H9 (cell line): ENCODE measurements at regions not wholly inside any gene's neighbourhood (a gene's known extent, or its start where the extent isn't known, plus 50 kb on each side); places are given as distances from the start of the nearest gene placed in this dataset.

Experiments
- DNase-seq: peaks from one replicate; pipeline ENCODE4 v3.0.0-alpha.2; 2017
- H2AFZ ChIP-seq: one replicate; pipeline ENCODE4 v1.6.1; 2013; ENCODE audit warnings: mild to moderate bottlenecking, low read length, control low read depth, moderate library complexity
- H2AK5ac ChIP-seq: 2 replicates; pipeline ENCODE4 v1.6.1; 2013; ENCODE audit warnings: low read length, control low read depth, mixed read lengths; ENCODE audit not compliant: insufficient read length
- H2BK120ac ChIP-seq: one replicate; pipeline ENCODE4 v1.6.1; 2013; ENCODE audit warnings: low read depth, mild to moderate bottlenecking, low read length, control low read depth, inconsistent platforms; ENCODE audit not compliant: poor library complexity, severe bottlenecking
- H2BK12ac ChIP-seq: 2 replicates; pipeline ENCODE4 v1.6.1; 2013; ENCODE audit warnings: low read length, control low read depth, mixed read lengths, low read depth; ENCODE audit not compliant: insufficient read length
- H2BK15ac ChIP-seq: 2 replicates; pipeline ENCODE4 v1.6.1; 2013; ENCODE audit warnings: low read depth, low read length, control low read depth
- H2BK20ac ChIP-seq: one replicate; pipeline ENCODE4 v1.6.1; 2013; ENCODE audit warnings: low read depth, mild to moderate bottlenecking, low read length, control low read depth, inconsistent platforms; ENCODE audit not compliant: poor library complexity, severe bottlenecking
- H2BK5ac ChIP-seq: 2 replicates; pipeline ENCODE4 v1.6.1; 2013; ENCODE audit warnings: low read length, control low read depth, mixed read lengths; ENCODE audit not compliant: insufficient read length
- H3K14ac ChIP-seq: 2 replicates; pipeline ENCODE4 v1.6.1; 2013; ENCODE audit warnings: low read length, control low read depth; ENCODE audit not compliant: insufficient read depth
- H3K18ac ChIP-seq: 2 replicates; pipeline ENCODE4 v1.6.1; 2013; ENCODE audit warnings: low read depth, mild to moderate bottlenecking, mixed read lengths, low read length, control low read depth; ENCODE audit not compliant: insufficient read length
- H3K23ac ChIP-seq: 2 replicates; pipeline ENCODE4 v1.6.1; 2013; ENCODE audit warnings: low read length, control low read depth, mixed read lengths, low read depth; ENCODE audit not compliant: insufficient read length
- H3K23me2 ChIP-seq: 2 replicates; pipeline ENCODE4 v1.6.1; 2013; ENCODE audit warnings: low read depth, mild to moderate bottlenecking, mixed read lengths, low read length, control low read depth; ENCODE audit not compliant: insufficient read length, poor library complexity, severe bottlenecking
- H3K27ac ChIP-seq: 2 replicates; pipeline ENCODE4 v1.5.1; 2013; ENCODE audit warnings: low read length, control low read depth, mixed read lengths, low read depth; ENCODE audit not compliant: insufficient read length
- H3K27me3 ChIP-seq: 2 replicates; pipeline ENCODE4 v1.6.1; 2013; ENCODE audit warnings: low read length, control low read depth, inconsistent platforms; ENCODE audit not compliant: insufficient read depth
- H3K4ac ChIP-seq: 2 replicates; pipeline ENCODE4 v1.6.1; 2013; ENCODE audit warnings: low read depth, mild to moderate bottlenecking, control low read depth, inconsistent platforms, low read length, moderate library complexity
- H3K4me1 ChIP-seq: 2 replicates; pipeline ENCODE4 v1.6.1; 2013; ENCODE audit warnings: low read length, control low read depth, inconsistent platforms; ENCODE audit not compliant: insufficient read depth
- H3K4me2 ChIP-seq: 2 replicates; pipeline ENCODE4 v1.6.1; 2013; ENCODE audit warnings: low read length, control low read depth, mixed read lengths; ENCODE audit not compliant: insufficient read length, insufficient read depth
- H3K56ac ChIP-seq: 2 replicates; pipeline ENCODE4 v1.6.1; 2013; ENCODE audit warnings: low read depth, mild to moderate bottlenecking, mixed read lengths, low read length, control low read depth; ENCODE audit not compliant: insufficient read length
- H3K79me1 ChIP-seq: 2 replicates; pipeline ENCODE4 v1.6.1; 2013; ENCODE audit warnings: low read depth, mild to moderate bottlenecking, moderate library complexity, low read length, control low read depth, inconsistent platforms; ENCODE audit not compliant: insufficient read depth, poor library complexity, severe bottlenecking
- H3K79me2 ChIP-seq: 2 replicates; pipeline ENCODE4 v1.6.1; 2013; ENCODE audit warnings: low read length, control low read depth, inconsistent platforms; ENCODE audit not compliant: insufficient read depth
- H3K9ac ChIP-seq: 2 replicates; pipeline ENCODE4 v1.6.1; 2013; ENCODE audit warnings: low read length, control low read depth, mixed read lengths; ENCODE audit not compliant: insufficient read length; ENCODE audit errors: extremely low read depth
- H3K9me3 ChIP-seq: one replicate; pipeline ENCODE4 v1.6.1; 2013; ENCODE audit warnings: low read depth, low read length, inconsistent platforms; ENCODE audit not compliant: control insufficient read depth
- H3T11ph ChIP-seq: one replicate; pipeline ENCODE4 v1.6.1; 2013; ENCODE audit warnings: mild to moderate bottlenecking, low read length, control low read depth, inconsistent platforms
- H4K20me1 ChIP-seq: one replicate; pipeline ENCODE4 v1.6.1; 2013; ENCODE audit not compliant: control insufficient read depth, insufficient read length, insufficient read depth
- H4K5ac ChIP-seq: 2 replicates; pipeline ENCODE4 v1.6.1; 2013; ENCODE audit warnings: low read depth, mild to moderate bottlenecking, mixed read lengths, low read length, control low read depth; ENCODE audit not compliant: insufficient read length
- H4K8ac ChIP-seq: replicated peaks from 2 replicates; pipeline ENCODE4 v1.6.1; 2013; ENCODE audit warnings: low read length, control low read depth, mixed read lengths, low read depth; ENCODE audit not compliant: insufficient read length
- H4K91ac ChIP-seq: 2 replicates; pipeline ENCODE4 v1.6.1; 2013; ENCODE audit warnings: low read depth, mild to moderate bottlenecking, moderate library complexity, mixed read lengths, low read length, control low read depth; ENCODE audit not compliant: insufficient read length
- H3K27ac Mint-ChIP-seq, 3 experiments: 2 replicates in 2 of 3; 3 replicates in 1 of 3; pipeline ENCODE4 v1.8.0; 2020 to 2021; ENCODE audit warnings: mixed read lengths in 3 of 3, mild to moderate bottlenecking in 1 of 3, moderate library complexity in 1 of 3
- H3K27me3 Mint-ChIP-seq: 2 replicates; pipeline ENCODE4 v1.8.0; 2021; ENCODE audit warnings: low read depth, mild to moderate bottlenecking, moderate library complexity, mixed read lengths
- H3K36me3 Mint-ChIP-seq, 3 experiments: 2 replicates in 2 of 3; 3 replicates in 1 of 3; pipeline ENCODE4 v1.8.0; 2020 to 2021; ENCODE audit warnings: low read depth in 3 of 3, mixed read lengths in 3 of 3; ENCODE audit not compliant: insufficient read depth in 1 of 3
- H3K4me1 Mint-ChIP-seq, 2 experiments: 2 replicates each; pipeline ENCODE4 v1.8.0; 2020; ENCODE audit warnings: mixed read lengths in 2 of 2
- H3K4me3 Mint-ChIP-seq, 2 experiments: 2 replicates in 1 of 2; 3 replicates in 1 of 2; pipeline ENCODE4 v1.8.0; 2020 to 2021; ENCODE audit warnings: mild to moderate bottlenecking in 2 of 2, mixed read lengths in 2 of 2, moderate library complexity in 1 of 2
- H3K9me3 Mint-ChIP-seq, 2 experiments: 2 replicates in 1 of 2; 3 replicates in 1 of 2; pipeline ENCODE4 v1.8.0; 2020; ENCODE audit warnings: mild to moderate bottlenecking in 2 of 2, mixed read lengths in 2 of 2, moderate library complexity in 1 of 2
- CTCF ChIP-seq: fragments of 200-600 bp; sonication (generic); conservative IDR thresholded peaks from 3 replicates; pipeline ENCODE4 v1.8.0; 2021; ENCODE audit warnings: antibody characterized with exemption, mild to moderate bottlenecking
- WGBS: extraction: QIAGEN DNeasy Blood & Tissue Kit; methylation state at CpG from one replicate; pipeline ENCODE4 v1.1.7; 2013; ENCODE audit warnings: missing lambda C conversion rate, low lambda C conversion rate, mixed read lengths; ENCODE audit not compliant: insufficient read length; ENCODE audit errors: extremely low coverage; 5-methylcytosine and 5-hydroxymethylcytosine counted together

- no peaks in the 10 kb centered on the region for H3K79me1 ChIP-seq
- no peaks in the 10 kb centered on the region for H4K20me1 ChIP-seq
- no peaks in the 10 kb centered on the region for H3K27me3 ChIP-seq
- no peaks in the 10 kb centered on the region for H3K9me3 ChIP-seq
- DNase-seq = no peak
- no peak for TF ChIP-seq CTCF
- no peak overlapping the region for H2BK5ac ChIP-seq
- Mint-ChIP-seq H3K4me1 (peaks cover 12 to 16% of the 10 kb centered on the region in 2 experiments), H3K9me3 (peaks cover under 1 to 48% of the 10 kb centered on the region in 2 experiments), H3K27me3 (peaks cover 2% of the 10 kb centered on the region), H3K36me3 (peaks cover 0 to 1% (median under 1%) of the 10 kb centered on the region in 3 experiments; a peak in 2 of 7 replicates), H3K4me3 (no peak overlapping the region), H3K27ac (no peak overlapping the region)
- no peak overlapping the region for H4K8ac ChIP-seq
- no peak overlapping the region for H2BK15ac ChIP-seq
- H4K91ac ChIP-seq = no peak overlapping the region
- H2BK12ac ChIP-seq = no peak overlapping the region
- no peaks in the 10 kb centered on the region for H3K4me1 ChIP-seq
- whole genome bisulfite sequencing = no CpG with 5 or more reads among the region's 1 CpG
- H3K79me2 ChIP-seq = no peaks in the 10 kb centered on the region
- no peak overlapping the region for H3K27ac ChIP-seq
- H3K4me2 ChIP-seq = no peak overlapping the region
- no peak overlapping the region for H3K4ac ChIP-seq
- H2AFZ ChIP-seq = no peak overlapping the region
- H2BK120ac ChIP-seq = no peak overlapping the region
- H3K18ac ChIP-seq = no peak overlapping the region
- no peak overlapping the region for H3T11ph ChIP-seq
- no peak overlapping the region for H3K14ac ChIP-seq
- no peak overlapping the region for H3K23ac ChIP-seq
- no peak overlapping the region for H2AK5ac ChIP-seq
- H3K23me2 ChIP-seq = no peaks in the 10 kb centered on the region
- no peak overlapping the region for H4K5ac ChIP-seq
- no peak overlapping the region for H2BK20ac ChIP-seq
- H3K9ac ChIP-seq = no peak overlapping the region
- no peak overlapping the region for H3K56ac ChIP-seq
Observed at GRCh38 chrX:34877436-34877835, 65.2 kb upstream of the FAM47B start.
